CD14-positive monocyte (primary cell): ENCODE measurements at regions not wholly inside any gene's neighbourhood (a gene's known extent, or its start where the extent isn't known, plus 50 kb on each side); places are given as distances from the start of the nearest gene placed in this dataset.
"Not testable (repeated sequence)": the region's sequence is repeated elsewhere in the genome, so short reads cannot be mapped to it uniquely, and the experiment has no call there.

Experiments
- DNase-seq, 3 donors: peaks; one replicate each; pipeline ENCODE4 v3.0.0-alpha.2; 2011 to 2022
- H2AFZ ChIP-seq: 2 replicates; pipeline ENCODE4 v1.6.0; 2012; ENCODE audit warnings: mild to moderate bottlenecking, low read depth, low read length, inconsistent platforms; ENCODE audit not compliant: insufficient read depth, poor library complexity, severe bottlenecking
- H3K27ac ChIP-seq, 2 donors: 1 replicate in 1 of 2; 2 replicates in 1 of 2; pipeline ENCODE4 v1.5.1; 2012 to 2013; ENCODE audit warnings: low read length in 2 of 2, control low read depth in 1 of 2, inconsistent platforms in 1 of 2, low read depth in 1 of 2, mild to moderate bottlenecking in 1 of 2
- H3K27me3 ChIP-seq, 2 donors: one replicate each; pipeline versions ENCODE4 v1.6.0 to v1.6.1; 2011 to 2013; ENCODE audit warnings: low read length in 2 of 2; ENCODE audit not compliant: control insufficient read depth in 2 of 2, insufficient read depth in 2 of 2
- H3K36me3 ChIP-seq, 2 donors: replicated peaks in 1 of 2; 1 replicate in 1 of 2; 2 replicates in 1 of 2; pipeline versions ENCODE4 v1.5.1 to v1.6.1; 2012 to 2013; ENCODE audit warnings: low read length in 2 of 2, control low read depth in 1 of 2, inconsistent platforms in 1 of 2, mild to moderate bottlenecking in 1 of 2; ENCODE audit not compliant: insufficient read depth in 2 of 2, control insufficient read depth in 1 of 2
- H3K4me1 ChIP-seq, 2 donors: 1 replicate in 1 of 2; 2 replicates in 1 of 2; pipeline versions ENCODE4 v1.5.1 to v1.6.1; 2012 to 2013; ENCODE audit warnings: low read length in 2 of 2, control low read depth in 1 of 2, inconsistent platforms in 1 of 2, mild to moderate bottlenecking in 1 of 2, moderate library complexity in 1 of 2; ENCODE audit not compliant: insufficient read depth in 2 of 2, control insufficient read depth in 1 of 2
- H3K4me2 ChIP-seq: replicated peaks from 2 replicates; pipeline ENCODE3; 2012; ENCODE audit warnings: low read length, moderate library complexity, mild to moderate bottlenecking; ENCODE audit not compliant: poor library complexity, severe bottlenecking; ENCODE audit errors: extremely low read depth
- H3K4me3 ChIP-seq, 3 experiments: fragments of 200-600 bp in 1 of 3; sonication (generic) in 1 of 3; replicated peaks in 1 of 3; 1 replicate in 2 of 3; 2 replicates in 1 of 3; pipeline ENCODE4 v1.5.1; 2011 to 2013; ENCODE audit warnings: low read length in 3 of 3, mild to moderate bottlenecking in 3 of 3, control low read depth in 2 of 3, low read depth in 2 of 3, inconsistent platforms in 1 of 3, moderate library complexity in 1 of 3
- H3K79me2 ChIP-seq: 2 replicates; pipeline ENCODE4 v1.6.0; 2012; ENCODE audit warnings: mild to moderate bottlenecking, control low read depth, inconsistent platforms, low read length, moderate library complexity; ENCODE audit not compliant: insufficient read depth
- H3K9ac ChIP-seq: 2 replicates; pipeline ENCODE4 v1.6.0; 2017; ENCODE audit warnings: low read length, mild to moderate bottlenecking; ENCODE audit not compliant: insufficient read depth, poor library complexity, severe bottlenecking
- H3K9me3 ChIP-seq, 2 donors: replicated peaks in 1 of 2; 1 replicate in 1 of 2; 2 replicates in 1 of 2; pipeline versions ENCODE4 v1.5.1 to v1.6.1; 2012 to 2013; ENCODE audit warnings: low read length in 2 of 2, control low read depth in 1 of 2; ENCODE audit not compliant: control insufficient read depth in 1 of 2, insufficient read depth in 1 of 2
- H4K20me1 ChIP-seq: 2 replicates; pipeline ENCODE4 v1.6.0; 2012; ENCODE audit warnings: mild to moderate bottlenecking, low read length, control low read depth, moderate library complexity; ENCODE audit not compliant: insufficient read depth
- H3K27ac Mint-ChIP-seq, 7 donors: one replicate each; pipeline ENCODE4 v1.8.0; 2020; ENCODE audit warnings: mild to moderate bottlenecking in 7 of 7, mixed read lengths in 7 of 7, moderate library complexity in 6 of 7, inconsistent platforms in 2 of 7
- H3K27me3 Mint-ChIP-seq, 3 donors: one replicate each; pipeline ENCODE4 v1.8.0; 2021 to 2022; ENCODE audit warnings: low read depth in 3 of 3, mild to moderate bottlenecking in 3 of 3, mixed read lengths in 3 of 3, moderate library complexity in 3 of 3, inconsistent platforms in 1 of 3
- H3K36me3 Mint-ChIP-seq, 2 donors: one replicate each; pipeline ENCODE4 v1.8.0; 2020; ENCODE audit warnings: mixed read lengths in 2 of 2, inconsistent platforms in 1 of 2, mild to moderate bottlenecking in 1 of 2
- H3K4me1 Mint-ChIP-seq: one replicate; pipeline ENCODE4 v1.8.0; 2020; ENCODE audit warnings: mild to moderate bottlenecking, mixed read lengths
- H3K4me3 Mint-ChIP-seq, 2 donors: one replicate each; pipeline ENCODE4 v1.8.0; 2020; ENCODE audit warnings: mild to moderate bottlenecking in 2 of 2, mixed read lengths in 2 of 2, moderate library complexity in 1 of 2
- H3K9me3 Mint-ChIP-seq, 7 donors: one replicate each; pipeline ENCODE4 v1.8.0; 2020 to 2022; ENCODE audit warnings: mixed read lengths in 7 of 7, mild to moderate bottlenecking in 6 of 7, moderate library complexity in 6 of 7, inconsistent platforms in 2 of 7
- WGBS: methylation state at CpG from one replicate; pipeline ENCODE4 v1.1.5; 2013; ENCODE audit warnings: missing lambda C conversion rate; ENCODE audit not compliant: insufficient coverage; 5-methylcytosine and 5-hydroxymethylcytosine counted together
- intact Hi-C, 2 donors: fragments of 100-400 bp; cut with micrococcal nuclease; formaldehyde crosslinking; loops; one replicate each; pipeline versions ENCODE4 v1.15.0 to v1.15.1; 2023
- TF ChIP-seq, protein P1 (sequence below): fragments of 200-600 bp; IDR thresholded peaks from one replicate; pipeline ENCODE4 v1.8.0; 2022; ENCODE audit warnings: antibody characterized with exemption, mild to moderate bottlenecking

GRCh38 chr5:154636271-154636670, 118.9 kb upstream of the LARP1 start:
- DNase-seq, H3K9me3 Mint-ChIP-seq, H3K27ac Mint-ChIP-seq, H3K36me3 Mint-ChIP-seq, H3K27me3 ChIP-seq, H3K4me3 Mint-ChIP-seq, intact Hi-C loops, H2AFZ ChIP-seq, H3K27me3 Mint-ChIP-seq, H3K9ac ChIP-seq, H3K9me3 ChIP-seq, H3K27ac ChIP-seq, H3K4me1 Mint-ChIP-seq, H3K4me2 ChIP-seq, H4K20me1 ChIP-seq, H3K4me1 ChIP-seq, H3K36me3 ChIP-seq, H3K79me2 ChIP-seq, H3K4me3 ChIP-seq: not testable (repeated sequence)
- WGBS = 83% methylated on average over 1 of the region's 12 CpGs

- H2AFZ ChIP-seq, DNase-seq, H4K20me1 ChIP-seq, H3K27ac Mint-ChIP-seq, H3K36me3 Mint-ChIP-seq, H3K27ac ChIP-seq, H3K27me3 ChIP-seq, H3K4me1 Mint-ChIP-seq, H3K4me3 Mint-ChIP-seq, H3K36me3 ChIP-seq, H3K4me2 ChIP-seq, intact Hi-C loops, H3K9me3 ChIP-seq, H3K79me2 ChIP-seq, H3K27me3 Mint-ChIP-seq, H3K4me1 ChIP-seq, H3K9ac ChIP-seq, H3K4me3 ChIP-seq, H3K9me3 Mint-ChIP-seq: not testable (repeated sequence)
- 80% methylated on average over 1 of the region's 4 CpGs for WGBS
These were observed 121.4 kb upstream of the LARP1 start for GRCh38 chr5:154633744-154634143.

DNA sequence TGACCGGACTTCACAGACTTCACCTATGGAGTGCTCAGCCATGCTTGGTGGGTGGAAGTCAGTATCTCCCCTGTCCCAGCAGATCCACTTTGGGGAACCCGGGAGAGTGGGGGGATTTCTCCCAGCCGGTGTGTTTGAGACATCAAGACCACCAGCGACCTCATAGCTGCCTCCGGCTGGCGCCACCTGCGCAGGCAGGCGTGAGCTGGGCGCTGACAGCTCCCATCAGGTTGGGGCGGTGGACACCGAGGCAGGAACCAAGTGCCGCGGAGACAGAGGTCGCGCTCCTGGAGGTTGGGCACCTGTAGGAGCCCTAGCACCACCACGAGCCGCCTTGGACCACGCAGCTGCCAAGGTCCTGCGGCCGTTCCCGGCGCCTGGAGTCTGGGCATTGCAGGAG, 124.0 kb upstream of the LARP1 start:
- peaks cover 4 to 7% (median 6%) of the 10 kb centered on the region in 3 donors for H3K27me3 Mint-ChIP-seq
- TF ChIP-seq, protein P1, sequence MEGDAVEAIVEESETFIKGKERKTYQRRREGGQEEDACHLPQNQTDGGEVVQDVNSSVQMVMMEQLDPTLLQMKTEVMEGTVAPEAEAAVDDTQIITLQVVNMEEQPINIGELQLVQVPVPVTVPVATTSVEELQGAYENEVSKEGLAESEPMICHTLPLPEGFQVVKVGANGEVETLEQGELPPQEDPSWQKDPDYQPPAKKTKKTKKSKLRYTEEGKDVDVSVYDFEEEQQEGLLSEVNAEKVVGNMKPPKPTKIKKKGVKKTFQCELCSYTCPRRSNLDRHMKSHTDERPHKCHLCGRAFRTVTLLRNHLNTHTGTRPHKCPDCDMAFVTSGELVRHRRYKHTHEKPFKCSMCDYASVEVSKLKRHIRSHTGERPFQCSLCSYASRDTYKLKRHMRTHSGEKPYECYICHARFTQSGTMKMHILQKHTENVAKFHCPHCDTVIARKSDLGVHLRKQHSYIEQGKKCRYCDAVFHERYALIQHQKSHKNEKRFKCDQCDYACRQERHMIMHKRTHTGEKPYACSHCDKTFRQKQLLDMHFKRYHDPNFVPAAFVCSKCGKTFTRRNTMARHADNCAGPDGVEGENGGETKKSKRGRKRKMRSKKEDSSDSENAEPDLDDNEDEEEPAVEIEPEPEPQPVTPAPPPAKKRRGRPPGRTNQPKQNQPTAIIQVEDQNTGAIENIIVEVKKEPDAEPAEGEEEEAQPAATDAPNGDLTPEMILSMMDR = no peak
- Histone ChIP-seq H2AFZ (no peak overlapping the region), H3K9ac (no peak overlapping the region), H3K4me3 (no peak overlapping the region), H3K4me2 (no peak overlapping the region), H3K36me3 (no peaks in the 10 kb centered on the region), H3K79me2 (no peaks in the 10 kb centered on the region), H3K4me1 (no peaks in the 10 kb centered on the region), H4K20me1 (no peaks in the 10 kb centered on the region), H3K9me3 (no peaks in the 10 kb centered on the region), H3K27me3 (no peaks in the 10 kb centered on the region), H3K27ac (no peak overlapping the region)
- no peak for DNase-seq
- 95% methylated on average over 21 of the region's 22 CpGs for WGBS
- H3K9me3 Mint-ChIP-seq = peaks cover 0 to 5% (median 0%) of the 10 kb centered on the region in 7 donors
- H3K4me1 Mint-ChIP-seq = no peaks in the 10 kb centered on the region
- intact Hi-C loops = no loop called here
- no peaks in the 10 kb centered on the region for H3K36me3 Mint-ChIP-seq
- H3K27ac Mint-ChIP-seq = peak overlapping the region in 1 of 7 donors; percentile 11
- no peak overlapping the region for H3K4me3 Mint-ChIP-seq
